ENCODE measurements at regions not wholly inside any gene's neighbourhood (a gene's known extent, or its start where the extent isn't known, plus 50 kb on each side); places are given as distances from the start of the nearest gene placed in this dataset.

GRCh38 chrX:39832211-39832610 lies 265.5 kb downstream of the BCOR start:
- no peak for DNase-seq
- no peaks in the 10 kb centered on the region for H3K9me3 ChIP-seq (ENCODE audit: control insufficient read depth, low read length)
- no peak overlapping the region for H3K27ac ChIP-seq (ENCODE audit: insufficient read depth, low read length, poor library complexity, severe bottlenecking)
- no peaks in the 10 kb centered on the region for H3K36me3 ChIP-seq (ENCODE audit: control insufficient read depth, insufficient read depth, low read length)
- no peak overlapping the region for H3K4me3 ChIP-seq (ENCODE audit: insufficient read depth, low read depth, low read length, poor library complexity, severe bottlenecking)
- H3K27me3 ChIP-seq (replicated peaks; ENCODE audit: control insufficient read depth, insufficient read depth, low read length, poor library complexity, severe bottlenecking), result no peaks in the 10 kb centered on the region
- H3K4me1 ChIP-seq (ENCODE audit: control insufficient read depth, insufficient read depth, low read length, poor library complexity, severe bottlenecking), result no peaks in the 10 kb centered on the region

- H3K27me3 ChIP-seq (replicated peaks; ENCODE audit: control insufficient read depth, insufficient read depth, low read length, poor library complexity, severe bottlenecking), result no peaks in the 10 kb centered on the region
- no peaks in the 10 kb centered on the region for H3K9me3 ChIP-seq (ENCODE audit: control insufficient read depth, low read length)
- H3K4me3 ChIP-seq (ENCODE audit: insufficient read depth, low read depth, low read length, poor library complexity, severe bottlenecking), result no peak overlapping the region
- no peak for DNase-seq
- no peak overlapping the region for H3K27ac ChIP-seq (ENCODE audit: insufficient read depth, low read length, poor library complexity, severe bottlenecking)
- no peaks in the 10 kb centered on the region for H3K4me1 ChIP-seq (ENCODE audit: control insufficient read depth, insufficient read depth, low read length, poor library complexity, severe bottlenecking)
- H3K36me3 ChIP-seq (ENCODE audit: control insufficient read depth, insufficient read depth, low read length), result no peaks in the 10 kb centered on the region
Measured at GRCh38 chrX:39834600-39834999, 263.2 kb downstream of the BCOR start.

GRCh38 chrX:39835241-39835640 lies 262.5 kb downstream of the BCOR start:
- DNase-seq, result no peak
- Histone ChIP-seq H3K27me3 (replicated peaks; ENCODE audit: control insufficient read depth, insufficient read depth, low read length, poor library complexity, severe bottlenecking) (no peaks in the 10 kb centered on the region), H3K4me3 (ENCODE audit: insufficient read depth, low read depth, low read length, poor library complexity, severe bottlenecking) (no peak overlapping the region), H3K27ac (ENCODE audit: insufficient read depth, low read length, poor library complexity, severe bottlenecking) (no peak overlapping the region), H3K4me1 (ENCODE audit: control insufficient read depth, insufficient read depth, low read length, poor library complexity, severe bottlenecking) (no peaks in the 10 kb centered on the region), H3K36me3 (ENCODE audit: control insufficient read depth, insufficient read depth, low read length) (no peaks in the 10 kb centered on the region), H3K9me3 (ENCODE audit: control insufficient read depth, low read length) (no peaks in the 10 kb centered on the region)

- no peaks in the 10 kb centered on the region for H3K9me3 ChIP-seq (ENCODE audit: control insufficient read depth, low read length)
- H3K4me3 ChIP-seq (ENCODE audit: insufficient read depth, low read depth, low read length, poor library complexity, severe bottlenecking), result no peak overlapping the region
- H3K27ac ChIP-seq (ENCODE audit: insufficient read depth, low read length, poor library complexity, severe bottlenecking), result no peak overlapping the region
- H3K36me3 ChIP-seq (ENCODE audit: control insufficient read depth, insufficient read depth, low read length), result no peaks in the 10 kb centered on the region
- H3K4me1 ChIP-seq (ENCODE audit: control insufficient read depth, insufficient read depth, low read length, poor library complexity, severe bottlenecking), result no peaks in the 10 kb centered on the region
- H3K27me3 ChIP-seq (replicated peaks; ENCODE audit: control insufficient read depth, insufficient read depth, low read length, poor library complexity, severe bottlenecking), result no peaks in the 10 kb centered on the region
- no peak for DNase-seq
Measured at GRCh38 chrX:39835776-39836175, 262.0 kb downstream of the BCOR start.

GRCh38 chrX:39836802-39837420 lies 260.8 kb downstream of the BCOR start:
- no peaks in the 10 kb centered on the region for H3K4me1 ChIP-seq (ENCODE audit: control insufficient read depth, insufficient read depth, low read length, poor library complexity, severe bottlenecking)
- no peaks in the 10 kb centered on the region for H3K36me3 ChIP-seq (ENCODE audit: control insufficient read depth, insufficient read depth, low read length)
- no peak overlapping the region for H3K27ac ChIP-seq (ENCODE audit: insufficient read depth, low read length, poor library complexity, severe bottlenecking)
- no peak for DNase-seq
- no peak overlapping the region for H3K4me3 ChIP-seq (ENCODE audit: insufficient read depth, low read depth, low read length, poor library complexity, severe bottlenecking)
- no peaks in the 10 kb centered on the region for H3K27me3 ChIP-seq (replicated peaks; ENCODE audit: control insufficient read depth, insufficient read depth, low read length, poor library complexity, severe bottlenecking)
- no peaks in the 10 kb centered on the region for H3K9me3 ChIP-seq (ENCODE audit: control insufficient read depth, low read length)

GRCh38 chrX:39837688-39838087 lies 260.1 kb downstream of the BCOR start:
- Histone ChIP-seq H3K27me3 (replicated peaks; ENCODE audit: control insufficient read depth, insufficient read depth, low read length, poor library complexity, severe bottlenecking) (no peaks in the 10 kb centered on the region), H3K4me1 (ENCODE audit: control insufficient read depth, insufficient read depth, low read length, poor library complexity, severe bottlenecking) (no peaks in the 10 kb centered on the region)
- DNase-seq, result no peak

GRCh38 chrX:39839371-39839770 lies 258.4 kb downstream of the BCOR start:
- DNase-seq, result no peak
- Histone ChIP-seq H3K27me3 (replicated peaks; ENCODE audit: control insufficient read depth, insufficient read depth, low read length, poor library complexity, severe bottlenecking) (no peaks in the 10 kb centered on the region), H3K9me3 (ENCODE audit: control insufficient read depth, low read length) (no peaks in the 10 kb centered on the region), H3K4me1 (ENCODE audit: control insufficient read depth, insufficient read depth, low read length, poor library complexity, severe bottlenecking) (no peaks in the 10 kb centered on the region), H3K27ac (ENCODE audit: insufficient read depth, low read length, poor library complexity, severe bottlenecking) (no peak overlapping the region), H3K4me3 (ENCODE audit: insufficient read depth, low read depth, low read length, poor library complexity, severe bottlenecking) (no peak overlapping the region), H3K36me3 (ENCODE audit: control insufficient read depth, insufficient read depth, low read length) (no peaks in the 10 kb centered on the region)

More at GRCh38 chrX:39837688-39838087, 260.1 kb downstream of the BCOR start:
- no peak overlapping the region for H3K27ac ChIP-seq (ENCODE audit: insufficient read depth, low read length, poor library complexity, severe bottlenecking)
- no peaks in the 10 kb centered on the region for H3K9me3 ChIP-seq (ENCODE audit: control insufficient read depth, low read length)
- H3K4me3 ChIP-seq (ENCODE audit: insufficient read depth, low read depth, low read length, poor library complexity, severe bottlenecking), result no peak overlapping the region
- no peaks in the 10 kb centered on the region for H3K36me3 ChIP-seq (ENCODE audit: control insufficient read depth, insufficient read depth, low read length)

- H3K4me3 ChIP-seq (ENCODE audit: insufficient read depth, low read depth, low read length, poor library complexity, severe bottlenecking), result no peak overlapping the region
- no peak overlapping the region for H3K27ac ChIP-seq (ENCODE audit: insufficient read depth, low read length, poor library complexity, severe bottlenecking)
- no peaks in the 10 kb centered on the region for H3K4me1 ChIP-seq (ENCODE audit: control insufficient read depth, insufficient read depth, low read length, poor library complexity, severe bottlenecking)
- no peaks in the 10 kb centered on the region for H3K27me3 ChIP-seq (replicated peaks; ENCODE audit: control insufficient read depth, insufficient read depth, low read length, poor library complexity, severe bottlenecking)
- no peaks in the 10 kb centered on the region for H3K36me3 ChIP-seq (ENCODE audit: control insufficient read depth, insufficient read depth, low read length)
- no peak for DNase-seq
- no peaks in the 10 kb centered on the region for H3K9me3 ChIP-seq (ENCODE audit: control insufficient read depth, low read length)
Measured at GRCh38 chrX:39840133-39840532, 257.6 kb downstream of the BCOR start.

- Histone ChIP-seq H3K9me3 (ENCODE audit: control insufficient read depth, low read length) (no peaks in the 10 kb centered on the region), H3K36me3 (ENCODE audit: control insufficient read depth, insufficient read depth, low read length) (no peaks in the 10 kb centered on the region), H3K4me1 (ENCODE audit: control insufficient read depth, insufficient read depth, low read length, poor library complexity, severe bottlenecking) (no peaks in the 10 kb centered on the region), H3K4me3 (ENCODE audit: insufficient read depth, low read depth, low read length, poor library complexity, severe bottlenecking) (no peak overlapping the region), H3K27me3 (replicated peaks; ENCODE audit: control insufficient read depth, insufficient read depth, low read length, poor library complexity, severe bottlenecking) (no peaks in the 10 kb centered on the region), H3K27ac (ENCODE audit: insufficient read depth, low read length, poor library complexity, severe bottlenecking) (no peak overlapping the region)
- DNase-seq, result no peak
Measured at GRCh38 chrX:39840581-39841093, 257.1 kb downstream of the BCOR start.

GRCh38 chrX:39841604-39842003 lies 256.2 kb downstream of the BCOR start:
- Histone ChIP-seq H3K9me3 (ENCODE audit: control insufficient read depth, low read length) (no peaks in the 10 kb centered on the region), H3K36me3 (ENCODE audit: control insufficient read depth, insufficient read depth, low read length) (no peaks in the 10 kb centered on the region), H3K27ac (ENCODE audit: insufficient read depth, low read length, poor library complexity, severe bottlenecking) (no peak overlapping the region), H3K27me3 (replicated peaks; ENCODE audit: control insufficient read depth, insufficient read depth, low read length, poor library complexity, severe bottlenecking) (no peaks in the 10 kb centered on the region), H3K4me3 (ENCODE audit: insufficient read depth, low read depth, low read length, poor library complexity, severe bottlenecking) (no peak overlapping the region), H3K4me1 (ENCODE audit: control insufficient read depth, insufficient read depth, low read length, poor library complexity, severe bottlenecking) (no peaks in the 10 kb centered on the region)
- no peak for DNase-seq
